ENCODE measurements at regions not wholly inside any gene's neighbourhood (a gene's known extent, or its start where the extent isn't known, plus 50 kb on each side); places are given as distances from the start of the nearest gene placed in this dataset.
A peak's percentile ranks its signal among the peaks of the same experiment; 100 is the strongest.

DNA sequence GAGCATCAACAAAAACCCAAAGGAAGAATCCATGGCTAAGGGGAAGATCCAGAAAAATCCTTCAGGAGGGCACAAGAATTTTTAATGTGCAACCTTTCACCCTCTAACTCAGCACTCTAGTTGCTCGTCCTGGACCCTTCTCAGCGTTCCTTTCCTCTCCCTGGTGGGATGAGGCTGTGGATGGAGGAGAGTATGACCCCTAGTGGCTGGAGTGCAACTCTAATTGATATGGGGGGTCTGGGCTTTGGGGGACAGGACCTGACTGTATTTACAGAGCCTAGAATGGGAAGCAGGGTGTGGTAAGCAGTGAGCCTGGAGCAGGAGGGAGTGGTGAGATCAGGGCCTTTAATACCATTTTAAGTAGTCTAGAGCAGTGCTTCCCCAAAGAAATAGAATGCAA, 83.9 kb upstream of the CEP85L start:
- TF ChIP-seq EP300 (IDR thresholded peaks at IDR 0.05), result no peak
- TF ChIP-seq, protein P1, sequence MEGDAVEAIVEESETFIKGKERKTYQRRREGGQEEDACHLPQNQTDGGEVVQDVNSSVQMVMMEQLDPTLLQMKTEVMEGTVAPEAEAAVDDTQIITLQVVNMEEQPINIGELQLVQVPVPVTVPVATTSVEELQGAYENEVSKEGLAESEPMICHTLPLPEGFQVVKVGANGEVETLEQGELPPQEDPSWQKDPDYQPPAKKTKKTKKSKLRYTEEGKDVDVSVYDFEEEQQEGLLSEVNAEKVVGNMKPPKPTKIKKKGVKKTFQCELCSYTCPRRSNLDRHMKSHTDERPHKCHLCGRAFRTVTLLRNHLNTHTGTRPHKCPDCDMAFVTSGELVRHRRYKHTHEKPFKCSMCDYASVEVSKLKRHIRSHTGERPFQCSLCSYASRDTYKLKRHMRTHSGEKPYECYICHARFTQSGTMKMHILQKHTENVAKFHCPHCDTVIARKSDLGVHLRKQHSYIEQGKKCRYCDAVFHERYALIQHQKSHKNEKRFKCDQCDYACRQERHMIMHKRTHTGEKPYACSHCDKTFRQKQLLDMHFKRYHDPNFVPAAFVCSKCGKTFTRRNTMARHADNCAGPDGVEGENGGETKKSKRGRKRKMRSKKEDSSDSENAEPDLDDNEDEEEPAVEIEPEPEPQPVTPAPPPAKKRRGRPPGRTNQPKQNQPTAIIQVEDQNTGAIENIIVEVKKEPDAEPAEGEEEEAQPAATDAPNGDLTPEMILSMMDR (IDR thresholded peaks at IDR 0.05), result peak in 3 of 5 experiments; percentile 18 to 27 (median 21)
- no peak for TF ChIP-seq POLR2A (IDR thresholded peaks at IDR 0.05)
- Histone ChIP-seq H3K36me3 (no peaks in the 10 kb centered on the region), H3K9me3 (no peaks in the 10 kb centered on the region), H3K4me1 (peaks cover 0 to 10% (median 0%) of the 10 kb centered on the region in 4 donors), H3K27ac (no peak overlapping the region), H3K27me3 (no peaks in the 10 kb centered on the region), H3K4me3 (no peak overlapping the region)
- no peak for DNase-seq (ENCODE audit: low spot score in 2 of 2)
- 22 to 23% methylated on average over 2 of the region's 2 CpGs for WGBS, 2 donors

DNA sequence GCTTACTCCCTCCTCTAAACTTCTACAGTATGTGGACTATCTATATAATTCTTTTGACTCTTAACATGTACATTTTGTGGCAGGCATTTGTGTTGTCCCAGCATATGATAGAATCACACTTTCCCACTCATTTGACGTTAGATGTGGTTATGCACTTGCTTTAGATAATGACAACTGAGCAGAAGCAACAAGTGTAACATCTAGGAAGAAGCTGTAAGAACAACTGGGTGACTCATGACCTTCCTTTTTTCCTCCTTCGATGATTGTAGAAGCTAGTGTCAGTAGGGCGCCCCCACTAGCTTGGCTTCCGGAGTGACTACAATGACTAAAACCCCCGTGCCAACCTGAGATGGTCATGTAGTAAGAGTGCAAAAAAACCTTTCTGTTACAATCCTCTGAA, 74.6 kb upstream of the CEP85L start:
- no peak for DNase-seq (ENCODE audit: low spot score in 2 of 2)
- Histone ChIP-seq H3K4me1 (peaks cover 0 to 12% (median 0%) of the 10 kb centered on the region in 4 donors), H3K36me3 (no peaks in the 10 kb centered on the region), H3K27me3 (no peaks in the 10 kb centered on the region), H3K9me3 (no peaks in the 10 kb centered on the region), H3K4me3 (no peak overlapping the region), H3K27ac (no peak overlapping the region)
- WGBS, 2 donors, result 85 to 94% methylated on average over 5 of the region's 5 CpGs
- TF ChIP-seq, protein P1 (IDR thresholded peaks at IDR 0.05), result no peak
- TF ChIP-seq POLR2A (IDR thresholded peaks at IDR 0.05) (no peak), EP300 (IDR thresholded peaks at IDR 0.05) (no peak)

DNA sequence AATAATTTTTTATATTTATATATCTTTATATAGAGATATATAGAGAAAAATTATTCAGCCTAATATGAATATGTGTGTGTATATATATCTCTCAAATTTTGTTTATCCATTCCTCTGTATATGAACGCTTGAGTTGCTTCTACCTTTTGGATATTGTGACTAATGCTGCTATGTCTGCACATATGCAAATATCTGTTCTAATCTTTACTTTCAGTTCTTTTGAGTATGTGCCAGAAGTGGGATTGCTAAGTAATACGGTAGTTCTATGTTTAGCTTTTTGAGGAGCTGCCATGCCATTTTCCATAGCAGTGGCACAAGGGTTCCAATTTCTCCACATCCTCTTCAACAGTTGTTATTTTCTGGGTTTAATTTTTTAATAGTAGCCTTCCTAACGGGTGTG, 72.8 kb upstream of the CEP85L start:
- Histone ChIP-seq H3K4me1 (peaks cover 0 to 12% (median 0%) of the 10 kb centered on the region in 4 donors), H3K9me3 (no peaks in the 10 kb centered on the region), H3K4me3 (no peak overlapping the region), H3K27ac (no peak overlapping the region), H3K36me3 (no peaks in the 10 kb centered on the region), H3K27me3 (no peaks in the 10 kb centered on the region)
- TF ChIP-seq POLR2A (IDR thresholded peaks at IDR 0.05) (no peak), EP300 (IDR thresholded peaks at IDR 0.05) (no peak)
- WGBS, 2 donors, result 72 to 76% methylated on average over 3 of the region's 3 CpGs
- DNase-seq (ENCODE audit: low spot score in 2 of 2), result no peak

DNA sequence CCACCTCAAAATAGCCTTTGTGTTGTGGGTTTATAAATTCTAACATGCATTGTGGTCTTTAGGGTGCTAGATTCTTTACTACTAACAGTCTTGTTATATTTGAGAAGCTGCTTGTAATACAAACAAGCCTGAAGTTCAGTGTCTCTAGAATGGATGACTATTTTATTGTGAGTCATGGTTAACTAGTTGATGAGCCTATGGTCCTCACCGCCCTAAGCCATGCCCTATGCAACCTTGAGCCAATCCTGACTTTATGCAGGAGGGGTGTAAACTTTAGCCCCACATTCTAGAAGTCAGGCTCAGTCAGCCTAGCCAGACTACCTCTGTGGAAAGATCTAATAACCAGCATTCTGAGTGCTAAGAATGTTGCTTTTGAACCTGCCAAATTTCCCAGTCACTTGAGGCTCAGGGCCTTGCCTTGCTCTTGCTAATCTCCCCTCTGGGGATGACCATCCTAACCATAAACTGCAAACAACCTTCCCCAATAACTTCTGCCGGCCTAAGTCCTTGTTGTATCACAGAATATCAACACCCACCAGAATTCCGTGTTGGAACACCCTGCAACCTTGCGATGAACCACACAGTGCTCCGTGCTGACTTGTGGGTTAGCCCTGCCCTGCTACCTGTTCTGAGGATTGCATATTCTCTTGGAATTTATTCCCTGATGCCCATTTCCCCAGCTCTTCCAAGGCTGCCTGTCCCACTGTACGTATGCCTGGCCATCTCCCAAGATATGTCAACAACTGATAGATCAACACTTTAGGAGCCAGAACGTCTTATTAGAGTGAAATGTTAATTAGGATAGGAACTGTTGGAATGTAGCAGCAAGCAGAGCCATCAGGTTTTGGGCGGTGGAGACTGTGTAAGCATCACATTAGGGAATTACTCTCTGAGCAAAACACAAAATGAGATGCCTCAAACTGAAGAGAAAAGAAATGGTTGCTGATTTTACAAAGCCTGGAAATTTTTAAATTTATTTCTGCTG, 71.7 kb upstream of the CEP85L start:
- no peaks in the 10 kb centered on the region for H3K36me3 ChIP-seq
- TF ChIP-seq POLR2A (IDR thresholded peaks at IDR 0.05) (no peak), EP300 (IDR thresholded peaks at IDR 0.05) (no peak)
- TF ChIP-seq, protein P1 (IDR thresholded peaks at IDR 0.05), result no peak

DNA sequence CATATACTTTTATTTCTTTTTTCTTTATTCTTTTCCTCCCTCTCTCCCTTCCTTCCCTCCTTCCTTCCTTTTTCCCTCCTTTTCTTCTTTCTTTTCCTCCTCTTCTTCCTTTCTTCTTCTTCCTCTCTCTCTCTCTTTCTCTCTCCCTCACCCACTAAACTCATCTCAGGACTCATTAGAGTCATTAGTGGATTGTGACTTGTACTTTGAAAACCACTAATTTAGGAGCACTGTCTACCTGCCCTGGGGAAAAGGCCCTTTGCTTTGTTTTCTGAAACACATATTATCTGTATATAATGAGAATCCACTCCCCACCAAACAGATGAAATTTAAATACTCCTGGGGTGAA, 68.7 kb upstream of the CEP85L start:
- H3K4me3 ChIP-seq, result no peak overlapping the region
- DNase-seq (ENCODE audit: low spot score in 2 of 2), result no peak
- H3K4me1 ChIP-seq, result peaks cover 0 to 12% (median 0%) of the 10 kb centered on the region in 4 donors
- H3K27me3 ChIP-seq, result no peaks in the 10 kb centered on the region
- H3K36me3 ChIP-seq, result no peaks in the 10 kb centered on the region
- H3K9me3 ChIP-seq, result no peaks in the 10 kb centered on the region
- TF ChIP-seq, protein P1 (IDR thresholded peaks at IDR 0.05), result no peak
- TF ChIP-seq POLR2A (IDR thresholded peaks at IDR 0.05) (no peak), EP300 (IDR thresholded peaks at IDR 0.05) (no peak)
- H3K27ac ChIP-seq, result no peak overlapping the region

More for the DNA sequence above, 71.7 kb upstream of the CEP85L start:
- no peak for DNase-seq (ENCODE audit: low spot score in 2 of 2)
- WGBS, 2 donors, result 61 to 62% methylated on average over 8 of the region's 8 CpGs
- Histone ChIP-seq H3K9me3 (no peaks in the 10 kb centered on the region), H3K27me3 (no peaks in the 10 kb centered on the region), H3K4me1 (peaks cover 0 to 12% (median 0%) of the 10 kb centered on the region in 4 donors), H3K27ac (no peak overlapping the region), H3K4me3 (no peak overlapping the region)
